HEK293T (cell line): ENCODE measurements at regions not wholly inside any gene's neighbourhood (a gene's known extent, or its start where the extent isn't known, plus 50 kb on each side); places are given as distances from the start of the nearest gene placed in this dataset.
"Not testable (repeated sequence)": the region's sequence is repeated elsewhere in the genome, so short reads cannot be mapped to it uniquely, and the experiment has no call there.

ENCODE experiments used
- CTCF ChIA-PET: fragments of 350-600 bp; formaldehyde crosslinking; extraction: SDS; loops from one replicate; lab custom pipeline; 2021; ENCODE audit warnings: antibody characterized with exemption, inconsistent platforms; lab: Yijun Ruan, JAX
- POLR2A ChIA-PET: fragments of 350-600 bp; formaldehyde crosslinking; extraction: SDS; loops from one replicate; lab custom pipeline; 2020; ENCODE audit warnings: antibody characterized with exemption, inconsistent platforms; lab: Yijun Ruan, JAX
- DNase-seq: peaks from one replicate; pipeline ENCODE4 v3.0.0; 2012; ENCODE audit warnings: mixed read lengths; ENCODE audit errors: extremely low spot score
- ARNT ChIP-seq: fragments of 450-650 bp; IDR thresholded peaks from 2 replicates; pipeline ENCODE4 v1.6.1; 2017; ENCODE audit warnings: mild to moderate bottlenecking
- BHLHE40 ChIP-seq: fragments of 450-650 bp; IDR thresholded peaks from 2 replicates; pipeline ENCODE4 v1.6.1; 2016; ENCODE audit warnings: mild to moderate bottlenecking, moderate library complexity, borderline replicate concordance
- CTBP1 ChIP-seq: fragments of 450-650 bp; IDR thresholded peaks from 2 replicates; pipeline ENCODE4 v1.6.1; 2016; ENCODE audit warnings: borderline replicate concordance
- ELF4 ChIP-seq: fragments of 450-650 bp; IDR thresholded peaks from 2 replicates; pipeline ENCODE4 v1.6.1; 2017; ENCODE audit warnings: antibody characterized with exemption
- FOXA1 ChIP-seq: fragments of 450-650 bp; IDR thresholded peaks from 2 replicates; pipeline ENCODE4 v1.6.1; 2016; ENCODE audit warnings: mild to moderate bottlenecking
- FOXK2 ChIP-seq: fragments of 450-650 bp; IDR thresholded peaks from 2 replicates; pipeline ENCODE4 v1.6.1; 2016; ENCODE audit warnings: mild to moderate bottlenecking
- FOXM1 ChIP-seq: fragments of 450-650 bp; IDR thresholded peaks from 2 replicates; pipeline ENCODE4 v1.6.1; 2017; ENCODE audit warnings: mild to moderate bottlenecking, borderline replicate concordance
- HDGF ChIP-seq: fragments of 450-650 bp; IDR thresholded peaks from 2 replicates; pipeline ENCODE4 v1.6.1; 2017; ENCODE audit warnings: antibody characterized with exemption, borderline replicate concordance
- L3MBTL2 ChIP-seq: fragments of 450-650 bp; conservative IDR thresholded peaks from 2 replicates; pipeline ENCODE4 v1.6.1; 2016; ENCODE audit warnings: mild to moderate bottlenecking
- LEF1 ChIP-seq: fragments of 450-650 bp; IDR thresholded peaks from 2 replicates; pipeline ENCODE4 v1.6.1; 2017; ENCODE audit warnings: mild to moderate bottlenecking, borderline replicate concordance
- NFRKB ChIP-seq: fragments of 450-650 bp; IDR thresholded peaks from 2 replicates; pipeline ENCODE4 v1.6.1; 2016; ENCODE audit warnings: mild to moderate bottlenecking, moderate library complexity
- PKNOX1 ChIP-seq: fragments of 450-650 bp; IDR thresholded peaks from 2 replicates; pipeline ENCODE4 v1.6.1; 2016
- SP1 ChIP-seq: fragments of 450-650 bp; IDR thresholded peaks from 2 replicates; pipeline ENCODE4 v1.6.1; 2017
- SUZ12 ChIP-seq: fragments of 450-650 bp; IDR thresholded peaks from 2 replicates; pipeline ENCODE4 v1.6.1; 2016; ENCODE audit warnings: mild to moderate bottlenecking
- TARDBP ChIP-seq: fragments of 450-650 bp; IDR thresholded peaks from 2 replicates; pipeline ENCODE4 v1.6.1; 2016
- ZNF384 ChIP-seq: fragments of 450-650 bp; IDR thresholded peaks from 2 replicates; pipeline ENCODE4 v1.6.1; 2016

DNA sequence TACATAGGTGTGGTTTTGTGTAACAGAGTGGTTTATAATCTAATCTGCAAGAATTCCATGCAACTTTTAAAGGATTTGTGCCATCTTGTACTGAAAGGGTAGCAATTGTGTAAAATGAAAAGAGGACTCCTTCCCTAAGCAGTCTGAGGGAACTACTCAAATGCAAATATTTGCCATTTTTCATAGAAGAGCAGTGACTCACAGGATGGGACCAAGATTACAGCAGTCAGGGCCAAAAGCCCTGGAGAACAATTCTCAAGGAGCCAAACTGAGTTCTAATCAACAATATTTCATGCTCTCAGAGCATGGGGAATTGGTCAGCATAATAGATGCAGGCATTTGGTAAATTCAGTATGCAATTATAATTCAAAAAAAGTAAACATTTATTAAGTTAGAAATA is 495.8 kb downstream of the CHSY3 start:
- ChIA-PET CTCF (no interaction called here), POLR2A (no interaction called here)
- no peak for DNase-seq
- TF ChIP-seq FOXA1, result no peak
- TF ChIP-seq CTBP1, result no peak
- TF ChIP-seq TARDBP, result no peak
- no peak for TF ChIP-seq L3MBTL2
- TF ChIP-seq ZNF384, result no peak
- TF ChIP-seq ELF4, result no peak
- no peak for TF ChIP-seq BHLHE40
- TF ChIP-seq FOXK2, result no peak
- TF ChIP-seq FOXM1, result no peak
- no peak for TF ChIP-seq NFRKB
- no peak for TF ChIP-seq HDGF
- TF ChIP-seq SP1, result no peak
- no peak for TF ChIP-seq LEF1
- TF ChIP-seq ARNT, result no peak
- no peak for TF ChIP-seq SUZ12
- TF ChIP-seq PKNOX1, result no peak

DNA sequence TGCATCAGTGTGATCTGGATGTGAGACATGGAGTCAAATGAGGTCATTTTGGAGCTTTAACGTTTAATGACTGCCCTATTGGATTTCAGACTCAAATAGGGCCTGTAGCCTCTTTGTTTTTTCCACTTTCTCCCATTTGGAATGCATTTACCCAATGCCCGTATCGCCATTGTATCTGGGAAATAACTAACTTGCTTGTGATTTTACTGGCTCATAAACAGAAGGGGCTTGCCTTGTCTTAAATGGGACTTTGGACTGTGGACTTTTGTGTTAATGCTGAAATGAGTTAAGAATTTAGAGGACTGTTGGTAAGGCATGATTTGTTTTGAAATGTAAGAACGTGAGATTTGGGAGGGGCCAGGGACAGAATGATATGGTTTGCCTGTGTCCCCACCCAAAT is 494.6 kb downstream of the CHSY3 start:
- POLR2A ChIA-PET, result no interaction called here
- no peak for DNase-seq
- TF ChIP-seq BHLHE40 (no peak), ELF4 (no peak), SP1 (no peak), FOXK2 (no peak), FOXM1 (no peak), HDGF (no peak), CTBP1 (no peak), SUZ12 (no peak), L3MBTL2 (no peak), PKNOX1 (no peak), ARNT (no peak), NFRKB (no peak), FOXA1 (no peak), TARDBP (no peak), LEF1 (no peak), ZNF384 (no peak)
- CTCF ChIA-PET, result no interaction called here

DNA sequence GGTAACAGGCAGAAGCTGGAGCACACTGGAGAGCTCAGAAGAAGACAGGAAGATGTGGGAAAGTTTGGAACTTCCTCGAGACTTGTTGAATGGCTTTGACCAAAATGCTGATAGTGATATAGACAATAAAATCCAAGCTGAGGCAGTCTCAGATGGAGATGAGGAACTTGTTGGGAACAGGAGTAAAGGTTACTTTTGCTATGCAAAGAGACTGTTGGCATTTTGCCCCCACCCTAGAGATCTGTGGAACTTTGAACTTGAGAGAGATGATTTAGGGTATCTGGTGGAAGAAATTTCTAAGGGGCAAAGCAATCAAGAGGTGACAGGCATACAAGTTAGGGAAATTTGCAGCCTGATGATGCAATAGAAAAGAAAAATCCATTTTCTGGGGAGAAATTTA is 493.5 kb downstream of the CHSY3 start:
- CTCF ChIA-PET, POLR2A ChIA-PET, DNase-seq: not testable (repeated sequence)

GRCh38 chr5:130397132-130397531 is 492.9 kb downstream of the CHSY3 start:
- CTCF ChIA-PET, result no interaction called here
- no peak for DNase-seq
- POLR2A ChIA-PET, result no interaction called here

GRCh38 chr5:130391727-130392264 is 487.5 kb downstream of the CHSY3 start:
- DNase-seq, CTCF ChIA-PET, POLR2A ChIA-PET: not testable (repeated sequence)

More at GRCh38 chr5:130397132-130397531, 492.9 kb downstream of the CHSY3 start:
- TF ChIP-seq HDGF, result no peak
- no peak for TF ChIP-seq L3MBTL2
- TF ChIP-seq LEF1, result no peak
- TF ChIP-seq TARDBP, result no peak
- no peak for TF ChIP-seq FOXM1
- no peak for TF ChIP-seq NFRKB
- no peak for TF ChIP-seq ARNT
- TF ChIP-seq FOXK2, result no peak
- TF ChIP-seq CTBP1, result no peak
- no peak for TF ChIP-seq SP1

DNA sequence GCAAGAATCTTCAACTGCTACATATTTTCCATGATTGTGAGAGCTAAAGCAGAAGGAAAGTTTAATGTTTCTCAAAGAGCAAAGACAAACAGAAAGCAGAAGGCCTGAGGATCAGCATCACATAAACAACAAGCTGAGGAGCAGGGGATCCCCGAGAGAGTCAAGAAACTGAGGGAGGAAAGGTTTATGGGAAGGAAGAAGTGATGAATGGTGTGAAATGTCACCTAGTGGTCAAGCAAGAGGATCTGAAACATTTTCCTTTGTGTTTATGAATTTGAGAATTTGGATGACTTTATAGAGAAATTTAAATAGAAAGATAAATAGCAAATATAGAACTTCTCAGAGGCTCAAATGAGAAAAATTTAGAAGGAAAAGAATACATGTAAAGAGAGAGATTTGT is 481.9 kb downstream of the CHSY3 start:
- DNase-seq, result no peak
- TF ChIP-seq CTBP1, result no peak
- TF ChIP-seq FOXK2, result no peak
- TF ChIP-seq TARDBP, result no peak
- no peak for TF ChIP-seq SP1
- TF ChIP-seq BHLHE40, result no peak
- no peak for TF ChIP-seq FOXM1
- TF ChIP-seq LEF1, result no peak
- no peak for TF ChIP-seq NFRKB
- no peak for TF ChIP-seq ARNT
- no peak for TF ChIP-seq PKNOX1
- no peak for TF ChIP-seq ELF4
- TF ChIP-seq SUZ12, result no peak
- TF ChIP-seq HDGF, result no peak
- TF ChIP-seq ZNF384, result no peak
- TF ChIP-seq FOXA1, result no peak
- ChIA-PET CTCF (no interaction called here), POLR2A (no interaction called here)
